T follicular helper cell (primary cell): ENCODE measurements at regions not wholly inside any gene's neighbourhood (a gene's known extent, or its start where the extent isn't known, plus 50 kb on each side); places are given as distances from the start of the nearest gene placed in this dataset.
"Not testable (repeated sequence)": the region's sequence is repeated elsewhere in the genome, so short reads cannot be mapped to it uniquely, and the experiment has no call there.

Source experiments
- DNase-seq: peaks from one replicate; pipeline ENCODE4 v3.0.0-alpha.2; 2020; ENCODE audit warnings: low read depth

- DNase-seq = no peak
These were observed 98.1 kb downstream of the NEDD1 start for GRCh38 chr12:97005174-97005573.

- DNase-seq = no peak
These were observed 98.6 kb downstream of the NEDD1 start for GRCh38 chr12:97005646-97006045.

GRCh38 chr12:97006585-97006984 is 99.5 kb downstream of the NEDD1 start:
- no peak for DNase-seq

GRCh38 chr12:97016163-97016562 is 109.1 kb downstream of the NEDD1 start:
- DNase-seq = no peak

- no peak for DNase-seq
These were observed 110.2 kb downstream of the NEDD1 start for GRCh38 chr12:97017213-97017612.

GRCh38 chr12:97022536-97023230 is 115.6 kb downstream of the NEDD1 start:
- DNase-seq = no peak

GRCh38 chr12:97024393-97024792 is 117.3 kb downstream of the NEDD1 start:
- no peak for DNase-seq

- DNase-seq = no peak
These were observed 119.8 kb downstream of the NEDD1 start for GRCh38 chr12:97026901-97027300.

- DNase-seq = no peak
These were observed 120.4 kb downstream of the NEDD1 start for GRCh38 chr12:97027482-97027881.

- no peak for DNase-seq
These were observed 131.1 kb downstream of the NEDD1 start for GRCh38 chr12:97038131-97038530.

GRCh38 chr12:97038834-97039233 is 131.8 kb downstream of the NEDD1 start:
- no peak for DNase-seq

GRCh38 chr12:97046901-97047300 is 139.8 kb downstream of the NEDD1 start:
- no peak for DNase-seq

GRCh38 chr12:97047361-97047760 is 140.3 kb downstream of the NEDD1 start:
- DNase-seq = no peak

- DNase-seq = no peak
These were observed 141.5 kb downstream of the NEDD1 start for GRCh38 chr12:97048421-97049035.

GRCh38 chr12:97050509-97050908 is 143.5 kb downstream of the NEDD1 start:
- no peak for DNase-seq

GRCh38 chr12:97051341-97051740 is 144.3 kb downstream of the NEDD1 start:
- no peak for DNase-seq

GRCh38 chr12:97061171-97061570 is 154.1 kb downstream of the NEDD1 start:
- DNase-seq = no peak

- no peak for DNase-seq
These were observed 156.4 kb downstream of the NEDD1 start for GRCh38 chr12:97063292-97063935.

GRCh38 chr12:97075161-97075933 is 168.3 kb downstream of the NEDD1 start:
- no peak for DNase-seq

- no peak for DNase-seq
These were observed 169.0 kb downstream of the NEDD1 start for GRCh38 chr12:97075934-97076630.

GRCh38 chr12:97076912-97077311 is 169.9 kb downstream of the NEDD1 start:
- not testable (repeated sequence) for DNase-seq

GRCh38 chr12:97082029-97082428 is 175.0 kb downstream of the NEDD1 start:
- no peak for DNase-seq
